ENCODE measurements at regions not wholly inside any gene's neighbourhood (a gene's known extent, or its start where the extent isn't known, plus 50 kb on each side); places are given as distances from the start of the nearest gene placed in this dataset.
"Not testable (repeated sequence)": the region's sequence is repeated elsewhere in the genome, so short reads cannot be mapped to it uniquely, and the experiment has no call there.

GRCh38 chr18:56438480-56438879 is 199.9 kb downstream of the TXNL1 start:
- DNase-seq = not testable (repeated sequence)

GRCh38 chr18:56436651-56437050 is 201.7 kb downstream of the TXNL1 start:
- no peak for DNase-seq

- DNase-seq = no peak
Measured at GRCh38 chr18:56433919-56434318, 204.5 kb downstream of the TXNL1 start.

- DNase-seq = peak; percentile 40
Measured at GRCh38 chr18:56431551-56431950, 206.8 kb downstream of the TXNL1 start.

- no peak for DNase-seq
Measured at GRCh38 chr18:56423626-56424025, 214.8 kb downstream of the TXNL1 start.

- DNase-seq = no peak
Measured at GRCh38 chr18:56421647-56422046, 216.7 kb downstream of the TXNL1 start.

GRCh38 chr18:56420868-56421267 is 217.5 kb downstream of the TXNL1 start:
- DNase-seq = not testable (repeated sequence)

- DNase-seq = no peak
Measured at GRCh38 chr18:56414357-56414756, 224.0 kb downstream of the TXNL1 start.

- no peak for DNase-seq
Measured at GRCh38 chr18:56413862-56414261, 224.5 kb downstream of the TXNL1 start.

GRCh38 chr18:56412951-56413350 is 225.4 kb downstream of the TXNL1 start:
- no peak for DNase-seq

- no peak for DNase-seq
Measured at GRCh38 chr18:56409736-56410135, 228.7 kb downstream of the TXNL1 start.

GRCh38 chr18:56407646-56408180 is 230.7 kb downstream of the TXNL1 start:
- no peak for DNase-seq

GRCh38 chr18:56402872-56403516 is 235.4 kb downstream of the TXNL1 start:
- DNase-seq = peak; percentile 94

GRCh38 chr18:56393870-56394269 is 244.5 kb downstream of the TXNL1 start:
- no peak for DNase-seq

GRCh38 chr18:56391931-56392590 is 246.3 kb downstream of the TXNL1 start:
- no peak for DNase-seq

GRCh38 chr18:56390626-56391025 is 247.8 kb downstream of the TXNL1 start:
- no peak for DNase-seq

- DNase-seq = no peak
Measured at GRCh38 chr18:56389190-56389589, 249.2 kb downstream of the TXNL1 start.

GRCh38 chr18:56388571-56388970 is 249.8 kb downstream of the TXNL1 start:
- no peak for DNase-seq

- no peak for DNase-seq
Measured at GRCh38 chr18:56386856-56387255, 251.5 kb downstream of the TXNL1 start.

GRCh38 chr18:56383349-56383748 is 255.0 kb downstream of the TXNL1 start:
- no peak for DNase-seq

GRCh38 chr18:56382541-56382940 is 255.9 kb downstream of the TXNL1 start:
- DNase-seq = no peak

GRCh38 chr18:56381196-56381595 is 257.2 kb downstream of the TXNL1 start:
- DNase-seq = no peak

GRCh38 chr18:56380685-56381084 is 257.7 kb downstream of the TXNL1 start:
- peak; percentile 35 for DNase-seq

- no peak for DNase-seq
Measured at GRCh38 chr18:56379256-56379655, 259.1 kb downstream of the TXNL1 start.

- DNase-seq = peak; percentile 48
Measured at GRCh38 chr18:56377231-56377630, 261.2 kb downstream of the TXNL1 start.

All from fibroblast of upper back skin (primary cell).